NCI-H1930 (cell line): ENCODE measurements at regions not wholly inside any gene's neighbourhood (a gene's known extent, or its start where the extent isn't known, plus 50 kb on each side); places are given as distances from the start of the nearest gene placed in this dataset.
"Not testable (repeated sequence)": the region's sequence is repeated elsewhere in the genome, so short reads cannot be mapped to it uniquely, and the experiment has no call there.

Experiments used
- DNase-seq, 2 experiments: peaks; one replicate each; lab custom pipeline; 2025; lab: John Stamatoyannopoulos, UW

GRCh38 chr6:85015396-85015990 is 251.1 kb upstream of the TBX18 start:
- DNase-seq: no peak

GRCh38 chr6:85010865-85011264 is 246.5 kb upstream of the TBX18 start:
- no peak for DNase-seq

GRCh38 chr6:85008296-85009009 is 244.1 kb upstream of the TBX18 start:
- DNase-seq: no peak

- DNase-seq: no peak
These were observed 242.0 kb upstream of the TBX18 start for GRCh38 chr6:85006362-85006761.

GRCh38 chr6:85005494-85005893 is 241.1 kb upstream of the TBX18 start:
- DNase-seq: no peak

- DNase-seq: no peak
These were observed 240.1 kb upstream of the TBX18 start for GRCh38 chr6:85004361-85004995.

- no peak for DNase-seq
These were observed 238.4 kb upstream of the TBX18 start for GRCh38 chr6:85002847-85003246.

- DNase-seq: no peak
These were observed 235.6 kb upstream of the TBX18 start for GRCh38 chr6:85000001-85000400.

GRCh38 chr6:84998223-84998622 is 233.8 kb upstream of the TBX18 start:
- no peak for DNase-seq

- DNase-seq: not testable (repeated sequence)
These were observed 224.4 kb upstream of the TBX18 start for GRCh38 chr6:84988766-84989165.

- DNase-seq: not testable (repeated sequence)
These were observed 221.1 kb upstream of the TBX18 start for GRCh38 chr6:84985490-84985889.

- DNase-seq: no peak
These were observed 215.1 kb upstream of the TBX18 start for GRCh38 chr6:84979541-84979940.

GRCh38 chr6:84977363-84977705 is 212.9 kb upstream of the TBX18 start:
- DNase-seq: no peak

GRCh38 chr6:84976526-84977362 is 212.3 kb upstream of the TBX18 start:
- peak; percentile 9 to 60 for DNase-seq

- DNase-seq: no peak
These were observed 210.9 kb upstream of the TBX18 start for GRCh38 chr6:84975316-84975715.

- DNase-seq: no peak
These were observed 209.2 kb upstream of the TBX18 start for GRCh38 chr6:84973606-84974005.

- DNase-seq: no peak
These were observed 203.6 kb upstream of the TBX18 start for GRCh38 chr6:84967965-84968364.

- DNase-seq: peak; percentile 12 to 33
These were observed 203.0 kb upstream of the TBX18 start for GRCh38 chr6:84967389-84967788.

GRCh38 chr6:84953111-84953755 is 188.8 kb upstream of the TBX18 start:
- no peak for DNase-seq

- not testable (repeated sequence) for DNase-seq
These were observed 180.5 kb upstream of the TBX18 start for GRCh38 chr6:84944926-84945325.

GRCh38 chr6:84943905-84944304 is 179.5 kb upstream of the TBX18 start:
- DNase-seq: no peak

- DNase-seq: not testable (repeated sequence)
These were observed 177.2 kb upstream of the TBX18 start for GRCh38 chr6:84941609-84942008.
